ENCODE measurements at regions not wholly inside any gene's neighbourhood (a gene's known extent, or its start where the extent isn't known, plus 50 kb on each side); places are given as distances from the start of the nearest gene placed in this dataset.
A peak's percentile ranks its signal among the peaks of the same experiment; 100 is the strongest.

- H3K9ac ChIP-seq (ENCODE audit: low read length in 5 of 5): no peak overlapping the region
- peak overlapping the region in 1 of 5 donors; percentile 2 for H3K4me3 ChIP-seq (ENCODE audit: low read depth in 1 of 5, low read length in 5 of 5)
- H3K36me3 ChIP-seq (ENCODE audit: control insufficient read depth in 5 of 5, insufficient read depth in 5 of 5, low read length in 5 of 5): no peaks in the 10 kb centered on the region
- H3K27ac ChIP-seq (ENCODE audit: low read depth, low read length): no peak overlapping the region
- no peaks in the 10 kb centered on the region for H3K9me3 ChIP-seq (ENCODE audit: control insufficient read depth in 5 of 5, low read length in 5 of 5)
- H3K27me3 ChIP-seq (ENCODE audit: control insufficient read depth in 5 of 5, insufficient read depth in 4 of 5, low read length in 5 of 5): peaks cover 12 to 27% (median 25%) of the 10 kb centered on the region in 5 donors
- H3K4me1 ChIP-seq (ENCODE audit: control insufficient read depth in 5 of 5, insufficient read depth in 5 of 5, low read length in 5 of 5): peaks cover 0 to 12% (median 10%) of the 10 kb centered on the region in 5 donors
These were observed 297.2 kb downstream of the OMA1 start for GRCh38 chr1:58249388-58249736.

- Histone ChIP-seq H3K27me3 (ENCODE audit: control insufficient read depth in 5 of 5, insufficient read depth in 4 of 5, low read length in 5 of 5) (peaks cover 15 to 27% (median 25%) of the 10 kb centered on the region in 5 donors), H3K9me3 (ENCODE audit: control insufficient read depth in 5 of 5, low read length in 5 of 5) (no peaks in the 10 kb centered on the region), H3K36me3 (ENCODE audit: control insufficient read depth in 5 of 5, insufficient read depth in 5 of 5, low read length in 5 of 5) (no peaks in the 10 kb centered on the region), H3K9ac (ENCODE audit: low read length in 5 of 5) (no peak overlapping the region), H3K4me3 (ENCODE audit: low read depth in 1 of 5, low read length in 5 of 5) (no peak overlapping the region), H3K4me1 (ENCODE audit: control insufficient read depth in 5 of 5, insufficient read depth in 5 of 5, low read length in 5 of 5) (peaks cover 0 to 12% (median 10%) of the 10 kb centered on the region in 5 donors), H3K27ac (ENCODE audit: low read depth, low read length) (no peak overlapping the region)
These were observed 297.7 kb downstream of the OMA1 start for GRCh38 chr1:58248791-58249190.

GRCh38 chr1:58248072-58248471 lies 298.5 kb downstream of the OMA1 start:
- H3K9ac ChIP-seq (ENCODE audit: low read length in 5 of 5): no peak overlapping the region
- H3K36me3 ChIP-seq (ENCODE audit: control insufficient read depth in 5 of 5, insufficient read depth in 5 of 5, low read length in 5 of 5): no peaks in the 10 kb centered on the region
- H3K4me1 ChIP-seq (ENCODE audit: control insufficient read depth in 5 of 5, insufficient read depth in 5 of 5, low read length in 5 of 5): peaks cover 0 to 12% (median 10%) of the 10 kb centered on the region in 5 donors
- H3K27ac ChIP-seq (ENCODE audit: low read depth, low read length): no peak overlapping the region
- H3K27me3 ChIP-seq (ENCODE audit: control insufficient read depth in 5 of 5, insufficient read depth in 4 of 5, low read length in 5 of 5): peaks cover 15 to 27% (median 25%) of the 10 kb centered on the region in 5 donors
- no peaks in the 10 kb centered on the region for H3K9me3 ChIP-seq (ENCODE audit: control insufficient read depth in 5 of 5, low read length in 5 of 5)
- H3K4me3 ChIP-seq (ENCODE audit: low read depth in 1 of 5, low read length in 5 of 5): no peak overlapping the region

- H3K27ac ChIP-seq (ENCODE audit: low read depth, low read length): no peak overlapping the region
These were observed 300.0 kb downstream of the OMA1 start for GRCh38 chr1:58246549-58246948.

GRCh38 chr1:58244872-58245271 lies 301.7 kb downstream of the OMA1 start:
- Histone ChIP-seq H3K9me3 (ENCODE audit: control insufficient read depth in 5 of 5, low read length in 5 of 5) (no peaks in the 10 kb centered on the region), H3K9ac (ENCODE audit: low read length in 5 of 5) (no peak overlapping the region), H3K36me3 (ENCODE audit: control insufficient read depth in 5 of 5, insufficient read depth in 5 of 5, low read length in 5 of 5) (no peaks in the 10 kb centered on the region), H3K27ac (ENCODE audit: low read depth, low read length) (no peak overlapping the region), H3K4me3 (ENCODE audit: low read depth in 1 of 5, low read length in 5 of 5) (no peak overlapping the region), H3K4me1 (ENCODE audit: control insufficient read depth in 5 of 5, insufficient read depth in 5 of 5, low read length in 5 of 5) (peaks cover 0 to 7% (median 5%) of the 10 kb centered on the region in 5 donors), H3K27me3 (ENCODE audit: control insufficient read depth in 5 of 5, insufficient read depth in 4 of 5, low read length in 5 of 5) (peaks cover 15 to 21% (median 19%) of the 10 kb centered on the region in 5 donors)

More at GRCh38 chr1:58246549-58246948, 300.0 kb downstream of the OMA1 start:
- Histone ChIP-seq H3K4me3 (ENCODE audit: low read depth in 1 of 5, low read length in 5 of 5) (no peak overlapping the region), H3K9me3 (ENCODE audit: control insufficient read depth in 5 of 5, low read length in 5 of 5) (no peaks in the 10 kb centered on the region), H3K36me3 (ENCODE audit: control insufficient read depth in 5 of 5, insufficient read depth in 5 of 5, low read length in 5 of 5) (no peaks in the 10 kb centered on the region), H3K27me3 (ENCODE audit: control insufficient read depth in 5 of 5, insufficient read depth in 4 of 5, low read length in 5 of 5) (peaks cover 15 to 27% (median 25%) of the 10 kb centered on the region in 5 donors), H3K9ac (ENCODE audit: low read length in 5 of 5) (no peak overlapping the region), H3K4me1 (ENCODE audit: control insufficient read depth in 5 of 5, insufficient read depth in 5 of 5, low read length in 5 of 5) (peaks cover 0 to 12% (median 10%) of the 10 kb centered on the region in 5 donors)

- Histone ChIP-seq H3K9ac (ENCODE audit: low read length in 5 of 5) (no peak overlapping the region), H3K9me3 (ENCODE audit: control insufficient read depth in 5 of 5, low read length in 5 of 5) (no peaks in the 10 kb centered on the region), H3K36me3 (ENCODE audit: control insufficient read depth in 5 of 5, insufficient read depth in 5 of 5, low read length in 5 of 5) (no peaks in the 10 kb centered on the region), H3K4me3 (ENCODE audit: low read depth in 1 of 5, low read length in 5 of 5) (no peak overlapping the region), H3K27ac (ENCODE audit: low read depth, low read length) (no peak overlapping the region), H3K4me1 (ENCODE audit: control insufficient read depth in 5 of 5, insufficient read depth in 5 of 5, low read length in 5 of 5) (no peaks in the 10 kb centered on the region), H3K27me3 (ENCODE audit: control insufficient read depth in 5 of 5, insufficient read depth in 4 of 5, low read length in 5 of 5) (peaks cover 0 to 5% (median 0%) of the 10 kb centered on the region in 5 donors)
These were observed 307.7 kb downstream of the OMA1 start for GRCh38 chr1:58238846-58239245.

GRCh38 chr1:58233729-58234128 lies 312.8 kb downstream of the OMA1 start:
- Histone ChIP-seq H3K9ac (ENCODE audit: low read length in 5 of 5) (no peak overlapping the region), H3K27ac (ENCODE audit: low read depth, low read length) (no peak overlapping the region), H3K36me3 (ENCODE audit: control insufficient read depth in 5 of 5, insufficient read depth in 5 of 5, low read length in 5 of 5) (no peaks in the 10 kb centered on the region), H3K9me3 (ENCODE audit: control insufficient read depth in 5 of 5, low read length in 5 of 5) (no peaks in the 10 kb centered on the region), H3K4me3 (ENCODE audit: low read depth in 1 of 5, low read length in 5 of 5) (no peak overlapping the region), H3K4me1 (ENCODE audit: control insufficient read depth in 5 of 5, insufficient read depth in 5 of 5, low read length in 5 of 5) (no peaks in the 10 kb centered on the region), H3K27me3 (ENCODE audit: control insufficient read depth in 5 of 5, insufficient read depth in 4 of 5, low read length in 5 of 5) (peaks cover 0 to 5% (median 0%) of the 10 kb centered on the region in 5 donors)

GRCh38 chr1:58231204-58231603 lies 315.3 kb downstream of the OMA1 start:
- Histone ChIP-seq H3K4me3 (ENCODE audit: low read depth in 1 of 5, low read length in 5 of 5) (no peak overlapping the region), H3K9ac (ENCODE audit: low read length in 5 of 5) (no peak overlapping the region), H3K36me3 (ENCODE audit: control insufficient read depth in 5 of 5, insufficient read depth in 5 of 5, low read length in 5 of 5) (no peaks in the 10 kb centered on the region)

GRCh38 chr1:58227604-58228003 lies 318.9 kb downstream of the OMA1 start:
- no peaks in the 10 kb centered on the region for H3K36me3 ChIP-seq (ENCODE audit: control insufficient read depth in 5 of 5, insufficient read depth in 5 of 5, low read length in 5 of 5)
- H3K4me1 ChIP-seq (ENCODE audit: control insufficient read depth in 5 of 5, insufficient read depth in 5 of 5, low read length in 5 of 5): no peaks in the 10 kb centered on the region
- no peak overlapping the region for H3K4me3 ChIP-seq (ENCODE audit: low read depth in 1 of 5, low read length in 5 of 5)
- no peak overlapping the region for H3K27ac ChIP-seq (ENCODE audit: low read depth, low read length)
- no peaks in the 10 kb centered on the region for H3K27me3 ChIP-seq (ENCODE audit: control insufficient read depth in 5 of 5, insufficient read depth in 4 of 5, low read length in 5 of 5)
- no peaks in the 10 kb centered on the region for H3K9me3 ChIP-seq (ENCODE audit: control insufficient read depth in 5 of 5, low read length in 5 of 5)
- H3K9ac ChIP-seq (ENCODE audit: low read length in 5 of 5): no peak overlapping the region

More at GRCh38 chr1:58231204-58231603, 315.3 kb downstream of the OMA1 start:
- H3K4me1 ChIP-seq (ENCODE audit: control insufficient read depth in 5 of 5, insufficient read depth in 5 of 5, low read length in 5 of 5): no peaks in the 10 kb centered on the region
- H3K9me3 ChIP-seq (ENCODE audit: control insufficient read depth in 5 of 5, low read length in 5 of 5): no peaks in the 10 kb centered on the region
- no peaks in the 10 kb centered on the region for H3K27me3 ChIP-seq (ENCODE audit: control insufficient read depth in 5 of 5, insufficient read depth in 4 of 5, low read length in 5 of 5)
- H3K27ac ChIP-seq (ENCODE audit: low read depth, low read length): no peak overlapping the region

GRCh38 chr1:58223522-58223921 lies 323.0 kb downstream of the OMA1 start:
- Histone ChIP-seq H3K9me3 (ENCODE audit: control insufficient read depth in 5 of 5, low read length in 5 of 5) (no peaks in the 10 kb centered on the region), H3K9ac (ENCODE audit: low read length in 5 of 5) (no peak overlapping the region), H3K4me3 (ENCODE audit: low read depth in 1 of 5, low read length in 5 of 5) (no peak overlapping the region), H3K4me1 (ENCODE audit: control insufficient read depth in 5 of 5, insufficient read depth in 5 of 5, low read length in 5 of 5) (no peaks in the 10 kb centered on the region), H3K27ac (ENCODE audit: low read depth, low read length) (no peak overlapping the region), H3K36me3 (ENCODE audit: control insufficient read depth in 5 of 5, insufficient read depth in 5 of 5, low read length in 5 of 5) (no peaks in the 10 kb centered on the region), H3K27me3 (ENCODE audit: control insufficient read depth in 5 of 5, insufficient read depth in 4 of 5, low read length in 5 of 5) (no peaks in the 10 kb centered on the region)

Measured in subcutaneous abdominal adipose tissue (tissue), 5 donors.